Stimulated activated CD8-positive, alpha-beta memory T cell treated with anti-CD3 and anti-CD28 coated beads, Interleukin-7, amount 100 ng/mL, for 4 hours (primary cell): ENCODE measurements at regions not wholly inside any gene's neighbourhood (a gene's known extent, or its start where the extent isn't known, plus 50 kb on each side); places are given as distances from the start of the nearest gene placed in this dataset.
"Not testable (repeated sequence)": the region's sequence is repeated elsewhere in the genome, so short reads cannot be mapped to it uniquely, and the experiment has no call there.

Source experiments
- DNase-seq, 2 donors: peaks; one replicate each; pipeline ENCODE4 v3.0.0-alpha.2; 2020; ENCODE audit warnings: low read depth in 2 of 2

DNA sequence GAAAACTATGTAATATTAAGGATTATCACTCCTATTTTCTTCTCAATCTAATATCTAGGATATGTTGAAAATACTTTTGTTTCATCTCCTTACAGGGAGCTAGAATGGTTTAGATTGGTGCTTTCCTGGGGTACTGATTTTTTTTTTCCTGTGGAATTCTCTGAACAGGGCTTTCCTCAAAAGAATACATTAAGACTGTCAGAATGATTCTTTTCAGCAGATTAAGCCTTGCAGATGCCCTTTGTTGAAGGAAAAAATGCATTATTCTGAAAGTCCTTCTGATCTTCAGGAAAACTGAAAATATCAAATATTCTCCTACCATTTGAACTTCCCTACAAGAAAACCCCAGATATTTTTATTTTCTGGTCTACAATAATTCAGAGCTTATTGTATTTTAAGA, 178.9 kb downstream of the SOX4 start:
- no peak for DNase-seq

DNA sequence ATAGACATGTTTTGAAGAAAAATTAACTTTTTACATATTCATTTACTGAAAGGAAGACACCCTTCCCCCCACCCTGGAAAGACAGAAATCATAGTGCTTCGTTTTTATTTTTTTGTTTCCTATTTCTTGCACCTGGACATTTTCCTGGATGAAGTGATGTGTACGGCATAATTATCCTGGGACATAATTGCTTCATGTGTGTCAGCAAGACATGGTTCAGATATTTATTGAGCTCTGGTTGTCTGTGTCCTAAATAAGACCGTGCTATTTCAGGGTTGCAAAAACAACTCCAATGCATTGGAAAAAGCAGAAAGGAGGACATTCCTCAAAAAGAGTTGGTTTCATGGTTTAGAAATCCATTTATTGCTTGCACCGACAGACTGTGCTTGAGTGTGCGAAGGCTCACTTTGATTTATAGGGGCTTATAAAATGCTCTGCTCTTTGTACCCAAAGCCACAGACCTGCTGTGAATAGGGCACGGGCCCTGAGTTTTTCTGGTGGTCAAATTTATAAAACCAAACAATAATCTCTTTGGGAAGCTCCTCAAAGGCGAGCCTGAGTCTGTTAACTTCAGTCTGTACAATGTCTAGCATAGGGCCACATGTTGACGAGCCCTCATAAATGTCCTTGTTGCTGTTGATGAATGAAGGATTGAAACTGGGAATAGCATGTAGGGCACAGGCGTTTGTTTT, 179.5 kb downstream of the SOX4 start:
- no peak for DNase-seq

DNA sequence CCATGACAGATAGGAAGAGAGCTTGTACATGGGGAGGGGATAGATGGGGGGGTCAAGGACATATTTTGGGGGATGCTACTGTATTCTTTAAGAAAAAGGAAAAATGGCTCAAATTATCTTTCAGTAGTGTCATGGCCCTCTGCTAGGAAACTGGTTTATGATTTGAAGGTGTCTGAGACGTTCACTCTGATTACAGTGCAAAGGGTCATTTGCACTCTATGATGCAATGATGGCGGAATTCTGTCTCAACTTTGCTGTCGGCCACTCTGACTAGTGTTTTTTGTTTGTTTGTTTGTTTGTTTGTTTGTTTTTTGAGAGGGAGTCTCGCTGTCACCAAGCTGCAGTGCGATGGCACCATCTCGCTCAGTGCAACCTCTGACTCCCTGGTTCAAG, 180.0 kb downstream of the SOX4 start:
- DNase-seq = no peak

DNA sequence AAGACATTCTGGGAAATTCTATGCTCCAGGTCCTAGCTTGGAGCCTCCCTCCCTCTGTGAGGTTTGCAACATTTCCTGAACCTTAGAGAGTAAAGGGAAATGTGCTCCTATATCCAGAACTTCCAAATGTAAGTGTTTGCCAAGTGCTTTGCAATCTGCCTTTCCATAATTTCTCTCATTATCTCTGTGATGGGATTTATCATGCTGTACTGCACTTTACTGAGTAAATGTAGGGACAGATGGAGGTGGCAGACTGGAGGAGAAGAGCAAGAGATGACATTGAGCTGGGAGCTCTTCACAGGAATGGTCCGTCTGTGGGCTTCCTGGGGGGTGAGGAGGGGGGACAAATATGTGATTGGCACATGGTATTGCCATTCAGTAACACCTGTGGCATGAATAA, 184.3 kb downstream of the SOX4 start:
- DNase-seq = no peak

DNA sequence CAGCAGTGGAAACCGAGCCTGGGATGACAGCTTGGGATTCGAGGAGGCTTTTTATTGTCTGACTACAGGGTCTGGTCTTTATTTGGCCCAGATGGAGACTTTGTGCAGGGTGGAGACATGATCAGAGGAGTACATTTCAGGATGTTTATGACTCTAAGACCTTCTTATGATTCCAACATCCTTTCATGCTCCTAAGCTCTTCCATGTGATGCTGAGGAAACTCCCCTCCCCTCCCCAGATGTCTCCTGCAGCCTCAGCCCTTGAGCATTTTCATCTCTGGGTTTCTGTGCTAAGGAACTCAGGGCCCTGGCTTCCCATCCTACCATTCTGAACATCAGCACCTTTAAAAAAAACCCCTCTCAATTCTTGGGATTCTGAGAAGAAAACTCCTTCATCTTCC, 186.6 kb downstream of the SOX4 start:
- DNase-seq = no peak

DNA sequence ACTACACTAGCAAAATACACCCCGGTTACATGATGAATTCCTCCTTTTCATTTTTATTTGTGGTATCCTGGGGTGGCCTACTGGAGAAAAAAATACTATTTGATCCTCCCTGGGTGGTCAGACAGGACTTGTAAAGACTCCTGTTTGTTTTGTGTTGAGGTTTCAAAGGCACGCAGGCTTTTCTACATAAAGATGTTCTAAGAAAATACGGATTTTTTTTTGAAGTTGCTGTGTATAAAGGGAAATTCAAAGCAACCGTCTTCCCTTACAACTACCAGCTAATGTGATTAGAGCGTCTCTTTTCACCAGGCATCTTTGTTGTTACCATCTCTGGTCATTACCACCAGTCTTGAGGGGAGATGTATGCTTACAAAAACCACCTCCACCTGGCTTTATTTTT, 187.1 kb downstream of the SOX4 start:
- no peak for DNase-seq

DNA sequence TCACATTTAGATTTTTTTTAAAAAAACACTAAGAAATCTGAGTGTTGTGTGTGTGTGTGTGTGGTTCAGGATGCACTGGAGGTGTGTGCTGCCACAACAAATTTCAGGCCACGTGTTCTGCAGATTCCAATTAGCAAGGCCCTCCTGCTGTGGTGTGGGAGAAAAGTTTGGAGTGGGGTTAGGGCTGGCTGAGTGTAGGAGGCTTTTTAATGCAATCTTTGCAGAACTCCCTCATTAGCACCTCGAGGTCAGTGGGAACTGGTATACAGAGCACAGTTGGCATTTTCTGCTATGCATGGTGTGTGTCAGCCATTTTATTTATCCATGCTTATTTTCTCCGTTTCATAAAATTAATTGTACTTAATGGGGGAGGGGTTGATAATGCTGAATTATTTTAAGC, 187.6 kb downstream of the SOX4 start:
- DNase-seq = no peak

DNA sequence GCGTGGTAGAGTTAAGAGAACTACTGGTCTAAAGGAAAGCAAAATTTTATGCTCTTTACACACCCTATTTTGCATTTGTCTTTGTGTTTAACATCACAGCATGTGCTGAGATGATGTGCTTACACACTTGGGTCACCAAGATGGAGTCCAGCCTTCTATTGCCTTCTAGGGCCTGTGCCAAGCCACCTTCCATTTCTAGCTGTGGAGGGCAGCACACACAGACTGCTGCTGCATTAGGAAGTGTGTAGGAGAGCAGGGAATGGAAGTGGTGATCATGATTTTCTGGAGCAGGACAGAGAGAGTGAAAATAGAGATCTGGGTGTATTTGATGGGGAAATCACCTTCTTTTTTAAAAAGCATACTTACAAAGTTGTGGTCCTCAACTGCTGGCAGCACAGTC, 191.6 kb downstream of the SOX4 start:
- DNase-seq = no peak

DNA sequence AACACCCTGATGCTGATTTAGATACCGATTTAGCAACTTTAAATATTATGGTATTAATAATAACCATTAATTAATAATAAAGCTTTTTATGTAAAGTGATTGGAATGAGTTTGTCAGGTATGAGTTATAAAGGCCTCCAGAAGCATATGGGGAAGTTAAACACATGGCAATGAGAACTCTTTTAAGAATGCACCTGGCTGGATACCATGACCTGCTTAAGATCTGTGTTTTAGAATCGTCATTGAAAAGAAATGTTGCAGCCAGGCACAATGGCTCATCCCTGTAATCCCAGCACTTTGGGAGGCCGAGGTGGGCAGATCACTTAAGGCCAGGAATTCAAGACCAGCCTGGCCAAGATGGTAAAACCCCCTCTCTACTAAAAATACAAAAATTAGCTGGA, 197.5 kb downstream of the SOX4 start:
- DNase-seq = no peak

DNA sequence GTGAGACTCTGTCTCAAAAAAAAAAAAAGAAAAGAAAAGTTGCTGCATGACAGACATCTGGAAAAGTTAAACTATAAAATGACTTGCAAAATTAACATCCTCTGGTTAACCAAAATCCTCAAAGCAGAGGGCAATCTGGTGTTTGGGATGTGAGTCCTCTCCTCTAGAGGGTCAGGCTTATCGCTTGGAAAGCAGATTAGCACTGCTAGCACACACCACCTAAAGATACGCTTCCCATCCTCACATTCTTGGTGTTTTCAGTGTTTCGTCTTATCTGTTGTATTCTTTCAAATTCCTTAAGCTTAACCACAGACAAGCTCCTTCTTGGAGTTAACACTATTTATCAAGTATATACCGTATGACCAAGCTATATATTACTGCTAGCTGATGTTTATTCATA, 198.0 kb downstream of the SOX4 start:
- DNase-seq = no peak

DNA sequence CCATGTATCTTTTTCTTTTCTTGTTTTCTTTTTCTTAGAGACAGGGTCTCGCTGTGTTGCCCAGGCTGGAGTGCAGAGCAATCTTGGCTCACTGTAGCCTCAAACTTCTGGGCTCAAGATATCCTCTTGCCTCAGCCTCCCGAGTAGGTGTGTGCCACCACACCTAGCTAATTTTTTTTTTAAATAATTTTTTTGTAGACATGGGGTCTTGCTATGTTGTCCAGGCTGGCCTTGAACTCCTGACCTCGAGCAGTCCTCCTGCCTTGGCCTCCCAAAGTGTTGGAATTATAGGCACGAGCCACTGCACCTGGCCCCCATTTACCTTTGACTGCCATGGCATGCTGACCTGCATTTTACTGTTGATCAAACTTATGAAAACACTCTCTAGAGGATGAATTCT, 198.6 kb downstream of the SOX4 start:
- no peak for DNase-seq

DNA sequence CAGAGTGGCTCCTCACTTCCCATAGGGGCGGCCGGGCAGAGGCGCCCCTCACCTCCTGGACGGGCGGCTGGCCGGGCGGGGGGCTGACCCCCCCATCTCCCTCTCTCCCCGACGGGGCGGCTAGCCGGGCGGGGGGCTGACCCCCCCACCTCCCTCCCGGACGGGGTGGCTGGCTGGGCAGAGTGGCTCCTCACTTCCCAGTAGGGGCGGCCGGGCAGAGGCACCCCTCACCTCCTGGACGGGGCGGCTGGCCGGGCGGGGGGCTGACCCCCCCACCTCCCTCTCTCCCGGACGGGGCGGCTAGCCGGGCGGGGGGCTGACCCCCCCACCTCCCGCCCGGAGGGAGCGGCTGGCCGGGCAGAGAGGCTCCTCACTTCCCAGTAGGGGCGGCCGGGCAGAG, 203.4 kb downstream of the SOX4 start:
- not testable (repeated sequence) for DNase-seq

DNA sequence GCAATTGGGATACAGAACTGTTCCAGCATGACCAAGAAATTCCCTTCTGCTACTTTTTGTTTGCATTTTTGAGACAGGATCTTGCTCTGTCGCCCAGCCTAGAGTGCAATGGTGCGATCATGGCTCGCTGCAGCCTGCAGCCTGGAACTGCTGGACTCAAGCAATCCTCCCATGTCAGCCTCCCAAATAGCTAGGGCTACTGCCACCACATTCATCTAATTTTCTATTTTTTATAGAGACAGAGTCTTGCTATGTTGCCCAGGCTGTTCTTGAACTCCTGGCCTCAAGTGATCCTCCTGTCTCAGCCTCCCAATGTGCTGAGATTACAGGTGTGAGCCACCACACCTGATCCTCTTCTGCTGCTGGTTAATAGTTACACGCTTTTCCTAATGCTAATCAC, 204.9 kb downstream of the SOX4 start:
- no peak for DNase-seq

DNA sequence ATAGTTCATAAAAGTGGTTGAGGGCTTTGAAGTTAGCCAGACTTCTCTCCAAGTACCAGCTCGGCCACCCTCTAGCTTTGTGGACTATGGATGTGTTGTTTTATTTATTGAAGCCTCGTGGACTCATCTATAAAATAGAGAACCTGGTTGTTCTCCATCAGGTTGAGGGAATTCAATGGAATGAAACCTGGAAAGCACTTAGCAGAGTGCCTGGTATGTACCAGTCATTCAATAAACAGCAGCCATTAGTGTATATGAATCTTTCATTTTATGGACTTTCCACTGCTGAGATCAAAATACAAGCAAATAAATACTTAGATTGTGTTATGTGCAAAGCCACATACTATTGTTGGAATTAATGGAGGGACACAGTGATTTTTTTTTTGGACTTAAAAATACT, 206.8 kb downstream of the SOX4 start:
- no peak for DNase-seq

DNA sequence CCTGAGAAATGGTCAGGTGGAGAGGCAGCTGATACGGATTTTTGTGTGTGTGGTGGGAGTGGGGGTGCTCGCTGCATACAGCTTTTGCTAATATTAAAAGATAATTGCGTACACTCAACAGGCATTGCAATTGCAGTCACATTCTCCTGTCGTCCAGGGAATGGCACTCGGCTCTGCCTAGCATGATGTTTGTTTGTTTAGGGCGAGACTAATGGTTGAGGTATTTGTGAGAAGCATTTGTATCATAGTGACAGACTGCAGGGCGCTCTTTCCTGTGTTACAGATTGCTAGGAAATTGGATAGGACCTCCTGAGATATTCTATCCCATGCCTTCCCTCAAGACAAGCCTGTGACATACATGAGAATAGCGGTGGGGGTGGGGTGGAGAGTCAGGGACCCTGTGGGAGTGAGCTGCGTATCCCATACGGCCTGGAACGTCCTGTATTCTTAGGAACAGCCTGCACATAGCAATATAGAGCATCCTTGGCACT, 207.4 kb downstream of the SOX4 start:
- no peak for DNase-seq

DNA sequence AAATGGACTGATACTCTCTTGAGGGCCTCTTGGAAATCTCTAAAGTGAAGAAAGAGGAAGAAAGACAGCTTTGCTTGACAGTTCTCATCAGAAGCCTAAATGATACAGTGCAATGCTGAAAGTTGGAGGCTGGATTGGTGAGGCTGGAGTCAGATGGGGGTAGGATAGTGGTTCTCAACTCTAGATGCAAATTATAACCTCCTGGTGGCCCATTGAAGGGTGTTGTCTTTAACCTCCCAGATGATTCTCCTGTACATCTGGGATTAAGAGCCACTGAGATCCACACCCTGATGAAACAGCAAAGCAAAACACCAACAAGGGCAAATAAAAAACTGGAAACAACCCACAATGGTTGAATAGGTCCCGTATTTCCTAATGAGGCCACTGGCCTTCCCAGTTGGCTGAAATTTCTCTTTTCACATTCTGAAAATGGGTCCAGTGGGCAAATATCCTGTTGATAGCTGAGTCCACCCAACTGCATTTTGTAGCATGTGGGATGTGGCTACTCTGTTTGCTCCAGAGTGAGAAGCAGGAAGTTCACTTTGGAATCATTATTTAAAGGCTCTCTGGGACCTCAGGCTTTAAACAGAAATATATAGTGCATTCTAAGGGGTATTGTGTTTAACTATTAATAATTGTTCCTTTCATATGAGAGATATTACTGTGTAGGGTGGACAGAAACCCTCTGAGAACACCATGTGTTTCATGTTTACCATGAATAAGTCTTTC, 208.1 kb downstream of the SOX4 start:
- no peak for DNase-seq

DNA sequence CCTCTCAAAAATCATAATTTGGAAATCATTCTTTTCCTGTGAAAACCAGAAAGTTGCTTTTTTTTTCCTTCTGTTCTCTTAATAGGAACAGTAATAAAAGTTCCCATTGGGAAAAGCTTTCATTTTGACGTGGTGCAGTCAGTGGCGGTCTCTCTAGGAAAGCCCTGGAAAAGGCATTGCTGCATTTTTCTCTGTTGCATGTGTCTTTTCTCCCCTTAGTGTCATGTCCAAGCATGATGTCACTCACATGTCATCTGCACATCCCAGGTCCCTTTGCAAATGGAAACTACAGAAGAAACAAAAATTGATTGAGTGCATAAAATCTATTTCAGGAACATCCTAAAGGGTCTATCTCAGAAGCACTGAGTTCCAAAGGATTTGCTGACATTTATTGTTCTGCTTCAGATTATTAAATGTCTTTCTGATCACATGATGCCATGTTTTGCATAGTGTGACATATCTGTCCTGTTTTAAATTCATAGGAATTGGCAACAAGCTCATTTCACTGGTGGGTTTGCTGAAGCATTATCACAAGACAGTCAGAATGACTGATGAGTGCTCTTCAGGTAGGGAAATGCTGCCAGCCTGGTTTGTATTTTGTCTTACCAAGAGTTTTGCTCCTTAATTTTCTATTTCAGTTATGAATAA, 208.7 kb downstream of the SOX4 start:
- DNase-seq = no peak

DNA sequence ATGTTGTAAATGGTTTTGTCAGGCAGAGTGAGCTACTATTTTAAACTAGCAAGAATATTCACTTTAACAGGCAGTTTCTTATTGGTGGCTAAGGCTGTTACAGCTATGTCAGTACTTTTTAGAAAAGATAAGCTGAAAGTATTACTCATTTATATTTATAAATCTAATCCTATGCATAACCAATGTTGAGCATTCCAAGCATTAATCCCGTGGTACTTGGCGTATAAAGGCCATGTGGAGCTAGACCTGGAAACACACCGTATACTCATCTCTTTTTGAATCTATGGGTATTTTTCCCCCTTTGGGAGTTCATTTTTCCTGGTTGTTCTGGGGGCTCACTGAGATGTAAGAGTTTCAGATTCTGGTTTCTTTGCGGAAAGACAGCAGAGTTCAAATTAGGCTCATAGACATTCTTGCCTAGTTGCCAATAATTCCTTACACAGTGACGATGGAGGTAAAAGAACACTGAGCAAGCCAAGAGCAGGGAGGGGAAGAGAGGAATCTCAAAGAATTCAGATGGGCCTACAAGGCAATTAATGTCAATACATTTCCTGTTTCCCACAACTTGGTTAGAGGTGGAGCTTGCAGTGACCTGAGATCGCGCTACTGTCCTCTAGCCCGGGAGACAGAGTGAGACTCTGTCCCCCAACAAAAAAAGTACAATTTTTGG, 211.5 kb downstream of the SOX4 start:
- no peak for DNase-seq

DNA sequence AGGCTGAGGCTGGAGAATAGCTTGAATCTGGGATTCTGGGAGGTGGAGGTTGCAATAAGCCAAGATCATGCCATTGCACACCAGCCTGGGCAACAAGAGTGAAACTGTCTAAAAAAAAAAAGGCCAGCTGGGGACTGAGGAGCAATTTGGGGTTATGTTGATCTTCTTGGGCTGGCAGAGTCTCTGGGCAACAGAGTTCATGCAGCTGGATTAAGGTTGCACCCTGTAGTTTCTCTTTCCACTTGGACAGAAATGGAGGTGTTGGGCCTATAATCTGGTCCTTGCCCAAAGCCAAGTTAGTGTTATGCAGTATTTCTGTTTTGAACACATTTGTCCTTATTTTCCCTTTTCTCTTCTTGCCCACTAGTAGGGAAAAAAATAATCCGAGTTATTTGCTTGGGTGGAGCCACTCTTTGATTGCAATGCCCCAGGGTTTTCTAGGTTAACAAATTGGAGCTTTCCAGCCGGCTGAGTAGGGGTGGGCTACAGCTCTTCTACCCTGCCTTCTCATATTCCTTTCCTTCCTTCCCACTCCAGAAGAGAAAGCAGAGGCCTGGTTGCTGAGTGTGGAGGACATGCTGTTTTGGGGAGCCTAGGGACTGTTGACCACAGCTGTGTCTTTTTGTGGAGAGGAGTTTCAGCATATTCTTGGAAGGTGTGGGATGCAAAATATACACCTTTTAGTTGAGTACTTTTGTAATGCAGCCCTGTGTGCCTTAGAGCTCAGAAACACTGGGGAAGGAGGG, 213.9 kb downstream of the SOX4 start:
- DNase-seq = no peak

DNA sequence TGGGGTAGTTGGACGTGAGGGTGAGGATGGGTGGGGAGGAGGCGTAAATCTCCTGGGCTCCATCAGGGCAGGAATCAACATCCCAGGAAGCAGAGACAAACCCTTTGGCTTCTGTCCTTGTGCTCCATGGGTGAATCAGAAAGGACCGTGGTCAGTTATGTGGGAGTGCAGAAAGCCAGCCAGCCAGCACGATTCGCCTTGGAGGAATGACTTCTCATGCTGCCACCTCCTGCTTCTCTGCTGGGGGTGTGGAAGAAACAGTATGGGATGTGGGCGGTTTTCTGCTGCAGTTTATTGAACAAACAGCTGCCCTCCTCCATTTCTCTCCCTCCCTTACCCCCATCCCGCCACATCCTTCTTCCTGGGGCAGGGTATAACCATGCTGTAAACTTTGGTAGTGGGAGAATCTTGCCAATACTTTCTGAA, 214.5 kb downstream of the SOX4 start:
- DNase-seq = no peak

DNA sequence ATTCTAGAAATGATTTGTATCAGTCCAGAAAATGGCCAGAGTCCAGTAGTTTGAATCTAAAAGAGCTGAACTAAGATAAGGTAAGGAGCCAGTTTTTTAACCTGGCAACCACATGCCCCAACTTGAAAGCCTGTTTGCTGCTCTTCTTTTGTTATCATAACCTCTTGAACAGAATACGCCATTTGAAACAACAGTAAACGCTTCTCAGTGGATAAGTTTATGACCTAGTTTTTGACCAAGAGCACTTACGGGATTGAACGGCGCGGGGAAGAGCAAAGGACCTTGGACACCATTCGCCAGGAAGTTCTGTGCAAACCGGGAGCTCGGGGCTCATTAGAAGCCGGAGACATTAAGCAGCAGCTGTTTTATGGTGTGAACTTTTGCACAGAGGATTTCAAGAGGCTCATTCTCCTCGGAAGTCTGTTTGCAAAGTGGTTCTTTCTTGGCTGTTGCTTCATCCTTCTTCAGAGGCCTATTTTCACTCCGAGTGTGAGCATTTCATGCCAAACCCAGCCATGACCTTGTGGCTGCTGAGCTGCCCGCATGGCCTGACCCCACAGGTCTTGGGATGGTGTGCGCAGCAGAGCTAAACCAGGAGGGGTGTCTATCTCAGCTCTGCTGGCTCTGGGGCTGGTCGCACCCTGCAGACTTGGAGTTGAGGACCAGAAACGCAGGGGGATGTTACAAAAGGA, 215.1 kb downstream of the SOX4 start:
- DNase-seq = no peak
